ENCODE measurements at regions not wholly inside any gene's neighbourhood (a gene's known extent, or its start where the extent isn't known, plus 50 kb on each side); places are given as distances from the start of the nearest gene placed in this dataset.

DNA sequence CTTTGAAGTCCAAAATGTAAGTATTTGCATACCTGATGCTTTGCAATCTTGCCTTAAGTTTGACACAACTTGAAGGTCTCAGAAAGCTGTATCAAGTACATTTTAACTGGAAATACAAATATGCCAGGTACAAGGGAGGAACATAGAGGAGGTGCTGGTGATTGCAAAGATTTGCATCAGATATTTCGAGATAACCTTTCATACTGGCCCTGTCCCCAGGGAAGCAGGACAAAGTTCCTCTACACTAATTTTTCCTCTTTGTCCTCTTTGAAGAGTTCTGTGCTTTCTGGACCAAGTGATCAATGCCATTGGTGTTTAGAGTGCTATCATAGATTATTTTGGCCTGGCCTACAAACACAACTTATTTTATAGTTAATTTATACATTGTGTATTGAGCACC, 686.1 kb downstream of the HACE1 start:
- no TSS peak for BruUV-seq (replicated peaks)
- ChIA-PET CTCF (no interaction called here), POLR2A (no interaction called here)
- Histone ChIP-seq H3K9me3 (replicated peaks; ENCODE audit: control insufficient read depth, insufficient read depth, low read length) (no peaks in the 10 kb centered on the region), H3K9ac (replicated peaks; ENCODE audit: extremely low read depth, insufficient read depth, low read length) (no peak overlapping the region), H3K79me2 (ENCODE audit: control insufficient read depth, insufficient read depth, low read length) (no peaks in the 10 kb centered on the region), H4K20me1 (replicated peaks; ENCODE audit: control insufficient read depth, extremely low read depth, insufficient read depth, low read length) (no peaks in the 10 kb centered on the region), H3K27me3 (ENCODE audit: control insufficient read depth in 2 of 2, insufficient read depth in 2 of 2, low read length in 2 of 2) (no peaks in the 10 kb centered on the region), H3K36me3 (ENCODE audit: control insufficient read depth in 2 of 2, extremely low read depth in 1 of 2, insufficient read depth in 2 of 2, low read length in 2 of 2) (no peaks in the 10 kb centered on the region), H3K4me1 (ENCODE audit: control insufficient read depth, extremely low read depth, insufficient read depth, low read length) (no peaks in the 10 kb centered on the region), H3K9me1 (replicated peaks; ENCODE audit: control insufficient read depth, extremely low read depth, insufficient read depth, low read length) (no peaks in the 10 kb centered on the region), H3K27ac (ENCODE audit: insufficient read depth, low read depth, low read length) (no peak overlapping the region), H3K4me3 (replicated peaks in 1 of 3; ENCODE audit: insufficient read depth in 1 of 3, low read depth in 1 of 3, low read length in 3 of 3) (no peak overlapping the region), H2AFZ (ENCODE audit: low read depth, low read length) (no peak overlapping the region), H3K4me2 (ENCODE audit: insufficient read depth, low read length) (no peak overlapping the region)
- FAIRE-seq (no peak), DNase-seq (ENCODE audit: low read depth, low spot score) (no peak)
- dilution Hi-C loops (cut with MboI; ENCODE audit: extremely low pct_ligation_motif_present, low sequenced_read_pairs), result no loop called here
- intact Hi-C loops (cut with micrococcal nuclease), result no loop called here
- TF ChIP-seq, protein P1, sequence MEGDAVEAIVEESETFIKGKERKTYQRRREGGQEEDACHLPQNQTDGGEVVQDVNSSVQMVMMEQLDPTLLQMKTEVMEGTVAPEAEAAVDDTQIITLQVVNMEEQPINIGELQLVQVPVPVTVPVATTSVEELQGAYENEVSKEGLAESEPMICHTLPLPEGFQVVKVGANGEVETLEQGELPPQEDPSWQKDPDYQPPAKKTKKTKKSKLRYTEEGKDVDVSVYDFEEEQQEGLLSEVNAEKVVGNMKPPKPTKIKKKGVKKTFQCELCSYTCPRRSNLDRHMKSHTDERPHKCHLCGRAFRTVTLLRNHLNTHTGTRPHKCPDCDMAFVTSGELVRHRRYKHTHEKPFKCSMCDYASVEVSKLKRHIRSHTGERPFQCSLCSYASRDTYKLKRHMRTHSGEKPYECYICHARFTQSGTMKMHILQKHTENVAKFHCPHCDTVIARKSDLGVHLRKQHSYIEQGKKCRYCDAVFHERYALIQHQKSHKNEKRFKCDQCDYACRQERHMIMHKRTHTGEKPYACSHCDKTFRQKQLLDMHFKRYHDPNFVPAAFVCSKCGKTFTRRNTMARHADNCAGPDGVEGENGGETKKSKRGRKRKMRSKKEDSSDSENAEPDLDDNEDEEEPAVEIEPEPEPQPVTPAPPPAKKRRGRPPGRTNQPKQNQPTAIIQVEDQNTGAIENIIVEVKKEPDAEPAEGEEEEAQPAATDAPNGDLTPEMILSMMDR (IDR thresholded peaks at IDR 0.05; ENCODE audit: extremely low read depth in 1 of 2, insufficient read depth in 1 of 2, low read depth in 1 of 2, low read length in 2 of 2), result no peak
- TF ChIP-seq POLR2AphosphoS5 (IDR thresholded peaks at IDR 0.05; ENCODE audit: insufficient read depth, low read depth, low read length) (no peak), GATA2 (IDR thresholded peaks at IDR 0.05; ENCODE audit: insufficient read depth, insufficient read length, low read depth, low read length) (no peak), FOS (IDR thresholded peaks at IDR 0.05; ENCODE audit: borderline replicate concordance, insufficient read depth, low read length) (no peak), JUN (IDR thresholded peaks at IDR 0.05; ENCODE audit: borderline replicate concordance, insufficient read depth, insufficient read length, low read depth) (no peak)

DNA sequence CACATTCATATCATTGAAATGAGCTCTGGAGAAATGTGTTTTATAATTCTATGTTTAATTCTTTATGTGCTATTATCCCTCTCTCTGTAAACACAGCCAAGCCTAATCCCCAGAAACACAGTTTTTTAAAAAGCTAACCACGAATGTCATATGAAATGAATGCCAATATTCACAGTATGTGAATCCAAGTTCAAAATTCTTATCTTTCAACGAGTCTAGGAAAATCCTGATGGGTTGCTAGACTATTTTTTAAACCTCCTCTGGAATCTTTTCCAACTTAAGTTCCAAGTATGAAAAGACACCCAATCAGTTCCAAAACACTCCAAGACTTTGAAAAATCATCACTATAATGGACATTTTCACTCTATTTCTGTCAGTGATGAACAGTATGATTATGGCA, 689.3 kb downstream of the HACE1 start:
- DNase-seq (ENCODE audit: low read depth, low spot score) (no peak), FAIRE-seq (no peak)
- no peak overlapping the region for H3K4me2 ChIP-seq (ENCODE audit: insufficient read depth, low read length)
- no peaks in the 10 kb centered on the region for H3K9me1 ChIP-seq (replicated peaks; ENCODE audit: control insufficient read depth, extremely low read depth, insufficient read depth, low read length)
- no peaks in the 10 kb centered on the region for H3K27me3 ChIP-seq (ENCODE audit: control insufficient read depth in 2 of 2, insufficient read depth in 2 of 2, low read length in 2 of 2)
- ChIA-PET CTCF (no interaction called here), POLR2A (no interaction called here)
- no TSS peak for BruUV-seq (replicated peaks)
- no peaks in the 10 kb centered on the region for H3K9me3 ChIP-seq (replicated peaks; ENCODE audit: control insufficient read depth, insufficient read depth, low read length)
- H4K20me1 ChIP-seq (replicated peaks; ENCODE audit: control insufficient read depth, extremely low read depth, insufficient read depth, low read length), result no peaks in the 10 kb centered on the region
- H3K9ac ChIP-seq (replicated peaks; ENCODE audit: extremely low read depth, insufficient read depth, low read length), result no peak overlapping the region
- H3K36me3 ChIP-seq (ENCODE audit: control insufficient read depth in 2 of 2, extremely low read depth in 1 of 2, insufficient read depth in 2 of 2, low read length in 2 of 2), result no peaks in the 10 kb centered on the region
- no peak for TF ChIP-seq JUN (IDR thresholded peaks at IDR 0.05; ENCODE audit: borderline replicate concordance, insufficient read depth, insufficient read length, low read depth)
- no peak for TF ChIP-seq GATA2 (IDR thresholded peaks at IDR 0.05; ENCODE audit: insufficient read depth, insufficient read length, low read depth, low read length)
- TF ChIP-seq POLR2AphosphoS5 (IDR thresholded peaks at IDR 0.05; ENCODE audit: insufficient read depth, low read depth, low read length), result no peak
- TF ChIP-seq MYC (IDR thresholded peaks at IDR 0.05; ENCODE audit: low read depth, low read length), result no peak
- TF ChIP-seq POLR2A (IDR thresholded peaks at IDR 0.05; ENCODE audit: low read depth, low read length), result no peak
- no peak for TF ChIP-seq FOS (IDR thresholded peaks at IDR 0.05; ENCODE audit: borderline replicate concordance, insufficient read depth, low read length)
- no peak for TF ChIP-seq EZH2 (IDR thresholded peaks at IDR 0.05; ENCODE audit: borderline replicate concordance, low read depth, low read length, severe bottlenecking)
- TF ChIP-seq, protein P1 (IDR thresholded peaks at IDR 0.05; ENCODE audit: extremely low read depth in 1 of 2, insufficient read depth in 1 of 2, low read depth in 1 of 2, low read length in 2 of 2), result no peak
- TF ChIP-seq, protein P2, sequence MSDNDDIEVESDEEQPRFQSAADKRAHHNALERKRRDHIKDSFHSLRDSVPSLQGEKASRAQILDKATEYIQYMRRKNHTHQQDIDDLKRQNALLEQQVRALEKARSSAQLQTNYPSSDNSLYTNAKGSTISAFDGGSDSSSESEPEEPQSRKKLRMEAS (IDR thresholded peaks at IDR 0.05; ENCODE audit: insufficient read depth, insufficient read length), result no peak
- H3K79me2 ChIP-seq (ENCODE audit: control insufficient read depth, insufficient read depth, low read length), result no peaks in the 10 kb centered on the region
- dilution Hi-C loops (cut with MboI; ENCODE audit: extremely low pct_ligation_motif_present, low sequenced_read_pairs) (no loop called here), intact Hi-C loops (cut with micrococcal nuclease) (no loop called here)
- no peak overlapping the region for H3K4me3 ChIP-seq (replicated peaks in 1 of 3; ENCODE audit: insufficient read depth in 1 of 3, low read depth in 1 of 3, low read length in 3 of 3)
- H3K27ac ChIP-seq (ENCODE audit: insufficient read depth, low read depth, low read length), result no peak overlapping the region
- no peaks in the 10 kb centered on the region for H3K4me1 ChIP-seq (ENCODE audit: control insufficient read depth, extremely low read depth, insufficient read depth, low read length)
- H2AFZ ChIP-seq (ENCODE audit: low read depth, low read length), result no peak overlapping the region

All from endothelial cell of umbilical vein (primary cell).